CD14-positive monocyte (primary cell): ENCODE measurements at regions not wholly inside any gene's neighbourhood (a gene's known extent, or its start where the extent isn't known, plus 50 kb on each side); places are given as distances from the start of the nearest gene placed in this dataset.

Experiments used
- DNase-seq, 3 donors: peaks; one replicate each; pipeline ENCODE4 v3.0.0-alpha.2; 2011 to 2022
- H2AFZ ChIP-seq: 2 replicates; pipeline ENCODE4 v1.6.0; 2012; ENCODE audit warnings: mild to moderate bottlenecking, low read depth, low read length, inconsistent platforms; ENCODE audit not compliant: insufficient read depth, poor library complexity, severe bottlenecking
- H3K27ac ChIP-seq, 2 donors: 1 replicate in 1 of 2; 2 replicates in 1 of 2; pipeline ENCODE4 v1.5.1; 2012 to 2013; ENCODE audit warnings: low read length in 2 of 2, control low read depth in 1 of 2, inconsistent platforms in 1 of 2, low read depth in 1 of 2, mild to moderate bottlenecking in 1 of 2
- H3K27me3 ChIP-seq, 2 donors: one replicate each; pipeline versions ENCODE4 v1.6.0 to v1.6.1; 2011 to 2013; ENCODE audit warnings: low read length in 2 of 2; ENCODE audit not compliant: control insufficient read depth in 2 of 2, insufficient read depth in 2 of 2
- H3K36me3 ChIP-seq, 2 donors: replicated peaks in 1 of 2; 1 replicate in 1 of 2; 2 replicates in 1 of 2; pipeline versions ENCODE4 v1.5.1 to v1.6.1; 2012 to 2013; ENCODE audit warnings: low read length in 2 of 2, control low read depth in 1 of 2, inconsistent platforms in 1 of 2, mild to moderate bottlenecking in 1 of 2; ENCODE audit not compliant: insufficient read depth in 2 of 2, control insufficient read depth in 1 of 2
- H3K4me1 ChIP-seq, 2 donors: 1 replicate in 1 of 2; 2 replicates in 1 of 2; pipeline versions ENCODE4 v1.5.1 to v1.6.1; 2012 to 2013; ENCODE audit warnings: low read length in 2 of 2, control low read depth in 1 of 2, inconsistent platforms in 1 of 2, mild to moderate bottlenecking in 1 of 2, moderate library complexity in 1 of 2; ENCODE audit not compliant: insufficient read depth in 2 of 2, control insufficient read depth in 1 of 2
- H3K4me2 ChIP-seq: replicated peaks from 2 replicates; pipeline ENCODE3; 2012; ENCODE audit warnings: low read length, moderate library complexity, mild to moderate bottlenecking; ENCODE audit not compliant: poor library complexity, severe bottlenecking; ENCODE audit errors: extremely low read depth
- H3K4me3 ChIP-seq, 3 experiments: fragments of 200-600 bp in 1 of 3; sonication (generic) in 1 of 3; replicated peaks in 1 of 3; 1 replicate in 2 of 3; 2 replicates in 1 of 3; pipeline ENCODE4 v1.5.1; 2011 to 2013; ENCODE audit warnings: low read length in 3 of 3, mild to moderate bottlenecking in 3 of 3, control low read depth in 2 of 3, low read depth in 2 of 3, inconsistent platforms in 1 of 3, moderate library complexity in 1 of 3
- H3K79me2 ChIP-seq: 2 replicates; pipeline ENCODE4 v1.6.0; 2012; ENCODE audit warnings: mild to moderate bottlenecking, control low read depth, inconsistent platforms, low read length, moderate library complexity; ENCODE audit not compliant: insufficient read depth
- H3K9ac ChIP-seq: 2 replicates; pipeline ENCODE4 v1.6.0; 2017; ENCODE audit warnings: low read length, mild to moderate bottlenecking; ENCODE audit not compliant: insufficient read depth, poor library complexity, severe bottlenecking
- H3K9me3 ChIP-seq, 2 donors: replicated peaks in 1 of 2; 1 replicate in 1 of 2; 2 replicates in 1 of 2; pipeline versions ENCODE4 v1.5.1 to v1.6.1; 2012 to 2013; ENCODE audit warnings: low read length in 2 of 2, control low read depth in 1 of 2; ENCODE audit not compliant: control insufficient read depth in 1 of 2, insufficient read depth in 1 of 2
- H4K20me1 ChIP-seq: 2 replicates; pipeline ENCODE4 v1.6.0; 2012; ENCODE audit warnings: mild to moderate bottlenecking, low read length, control low read depth, moderate library complexity; ENCODE audit not compliant: insufficient read depth
- H3K27ac Mint-ChIP-seq, 7 donors: one replicate each; pipeline ENCODE4 v1.8.0; 2020; ENCODE audit warnings: mild to moderate bottlenecking in 7 of 7, mixed read lengths in 7 of 7, moderate library complexity in 6 of 7, inconsistent platforms in 2 of 7
- H3K27me3 Mint-ChIP-seq, 3 donors: one replicate each; pipeline ENCODE4 v1.8.0; 2021 to 2022; ENCODE audit warnings: low read depth in 3 of 3, mild to moderate bottlenecking in 3 of 3, mixed read lengths in 3 of 3, moderate library complexity in 3 of 3, inconsistent platforms in 1 of 3
- H3K36me3 Mint-ChIP-seq, 2 donors: one replicate each; pipeline ENCODE4 v1.8.0; 2020; ENCODE audit warnings: mixed read lengths in 2 of 2, inconsistent platforms in 1 of 2, mild to moderate bottlenecking in 1 of 2
- H3K4me1 Mint-ChIP-seq: one replicate; pipeline ENCODE4 v1.8.0; 2020; ENCODE audit warnings: mild to moderate bottlenecking, mixed read lengths
- H3K4me3 Mint-ChIP-seq, 2 donors: one replicate each; pipeline ENCODE4 v1.8.0; 2020; ENCODE audit warnings: mild to moderate bottlenecking in 2 of 2, mixed read lengths in 2 of 2, moderate library complexity in 1 of 2
- H3K9me3 Mint-ChIP-seq, 7 donors: one replicate each; pipeline ENCODE4 v1.8.0; 2020 to 2022; ENCODE audit warnings: mixed read lengths in 7 of 7, mild to moderate bottlenecking in 6 of 7, moderate library complexity in 6 of 7, inconsistent platforms in 2 of 7
- CTCF ChIP-seq: fragments of 200-600 bp; IDR thresholded peaks from one replicate; pipeline ENCODE4 v1.8.0; 2022; ENCODE audit warnings: antibody characterized with exemption, mild to moderate bottlenecking
- WGBS: methylation state at CpG from one replicate; pipeline ENCODE4 v1.1.5; 2013; ENCODE audit warnings: missing lambda C conversion rate; ENCODE audit not compliant: insufficient coverage; 5-methylcytosine and 5-hydroxymethylcytosine counted together
- intact Hi-C, 2 donors: fragments of 100-400 bp; cut with micrococcal nuclease; formaldehyde crosslinking; loops; one replicate each; pipeline versions ENCODE4 v1.15.0 to v1.15.1; 2023

DNA sequence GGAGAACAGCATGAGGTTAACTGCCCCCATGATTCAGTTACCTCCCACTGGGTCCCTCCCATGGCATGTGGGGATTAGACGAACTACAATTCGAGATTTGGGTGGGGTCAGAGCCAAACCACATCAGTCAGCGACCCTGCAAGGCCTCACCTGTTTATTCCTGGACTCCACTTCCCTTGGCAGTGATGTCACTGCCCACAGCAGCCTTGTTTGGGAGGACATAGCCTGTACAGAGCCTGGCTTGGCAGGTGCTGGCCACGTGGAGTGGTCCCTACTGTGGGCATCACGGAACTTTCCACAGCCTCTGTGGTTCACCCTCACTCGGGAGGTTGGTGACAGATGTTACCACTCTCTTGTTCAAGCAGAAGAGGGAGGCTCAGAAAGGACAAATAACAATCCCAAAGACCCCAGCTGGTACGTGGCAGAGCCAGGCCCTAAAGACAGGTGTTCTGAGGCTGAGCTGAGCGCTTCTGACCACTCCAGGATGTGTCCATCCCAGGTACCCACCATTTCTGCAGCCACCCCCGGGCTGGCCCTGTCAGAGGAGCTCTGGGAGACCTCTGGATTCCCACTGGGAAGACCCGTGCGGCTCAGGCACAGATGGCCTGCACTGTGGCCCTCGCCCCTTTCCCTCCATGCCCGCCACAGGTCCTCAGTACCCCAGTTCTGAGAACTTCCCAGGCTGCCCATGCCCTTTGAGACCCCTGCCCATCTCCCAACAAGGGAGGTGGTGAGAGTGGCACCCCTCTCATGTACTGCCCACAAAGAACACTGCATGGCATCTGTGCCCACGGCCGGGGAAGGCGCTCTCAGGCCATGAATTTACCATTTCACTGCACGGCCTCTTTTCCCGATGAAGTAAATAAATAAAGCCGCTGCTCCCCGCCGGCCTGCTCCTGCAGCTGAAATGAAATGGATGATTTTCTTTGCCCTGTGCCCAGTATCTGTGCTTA lies 605.8 kb downstream of the TBC1D22A start:
- H3K9ac ChIP-seq, result no peak overlapping the region
- no peaks in the 10 kb centered on the region for H3K36me3 ChIP-seq
- H3K4me3 ChIP-seq, result no peak overlapping the region
- H3K4me1 ChIP-seq, result no peaks in the 10 kb centered on the region
- no peak overlapping the region for H2AFZ ChIP-seq
- no peak for DNase-seq
- Mint-ChIP-seq H3K36me3 (no peaks in the 10 kb centered on the region), H3K9me3 (peaks cover 0 to 7% (median 3%) of the 10 kb centered on the region in 7 donors), H3K27me3 (peaks cover 2 to 4% (median 2%) of the 10 kb centered on the region in 3 donors), H3K4me3 (no peak overlapping the region), H3K27ac (no peak overlapping the region), H3K4me1 (no peaks in the 10 kb centered on the region)
- WGBS, result 87% methylated on average over 16 of the region's 21 CpGs
- H3K27me3 ChIP-seq, result no peaks in the 10 kb centered on the region
- no peaks in the 10 kb centered on the region for H4K20me1 ChIP-seq
- H3K9me3 ChIP-seq, result peaks cover 0 to 3% of the 10 kb centered on the region in 2 donors
- no peak for TF ChIP-seq CTCF
- H3K79me2 ChIP-seq, result no peaks in the 10 kb centered on the region
- intact Hi-C loops, result no loop called here
- H3K27ac ChIP-seq, result no peak overlapping the region
- H3K4me2 ChIP-seq, result no peak overlapping the region

DNA sequence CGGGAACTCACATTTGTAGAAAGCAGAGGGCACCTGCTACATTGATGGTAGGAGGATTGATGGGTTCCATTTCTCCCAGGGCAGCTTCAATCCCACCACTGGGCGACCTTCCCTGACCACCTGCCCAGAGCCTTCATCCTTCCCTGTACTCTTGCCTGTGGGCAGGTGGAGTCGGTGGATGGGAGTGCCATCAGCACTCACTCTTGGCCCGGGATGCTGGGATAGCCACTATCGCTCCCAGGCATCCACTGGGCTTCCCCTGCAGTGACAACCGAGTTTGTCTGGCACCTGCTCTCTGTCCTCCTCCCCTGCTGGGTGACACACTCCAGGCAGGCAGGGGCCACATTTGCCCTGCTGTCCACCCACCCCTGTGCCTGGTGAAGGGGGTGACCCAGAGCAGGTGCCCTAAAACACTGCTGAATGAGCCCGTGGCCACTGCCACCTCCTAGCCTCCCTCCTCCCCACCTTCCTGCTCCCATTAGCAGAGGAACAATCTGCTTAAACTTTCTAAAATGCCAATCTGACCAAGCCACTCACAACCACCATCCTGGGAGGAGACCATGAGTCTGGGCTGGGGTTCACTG lies 604.7 kb downstream of the TBC1D22A start:
- intact Hi-C loops, result no loop called here
- DNase-seq, result no peak
- Histone ChIP-seq H3K27me3 (no peaks in the 10 kb centered on the region), H3K27ac (no peak overlapping the region), H3K36me3 (no peaks in the 10 kb centered on the region), H3K79me2 (no peaks in the 10 kb centered on the region), H3K9me3 (peaks cover 1 to 3% of the 10 kb centered on the region in 2 donors), H3K9ac (no peak overlapping the region), H3K4me2 (no peak overlapping the region), H4K20me1 (no peaks in the 10 kb centered on the region), H3K4me1 (no peaks in the 10 kb centered on the region), H2AFZ (no peak overlapping the region), H3K4me3 (no peak overlapping the region)
- H3K27ac Mint-ChIP-seq, result no peak overlapping the region
- H3K4me1 Mint-ChIP-seq, result no peaks in the 10 kb centered on the region
- H3K4me3 Mint-ChIP-seq, result no peak overlapping the region
- H3K27me3 Mint-ChIP-seq, result peaks cover 2% of the 10 kb centered on the region in 3 donors
- H3K9me3 Mint-ChIP-seq, result peaks cover 0 to 9% (median 3%) of the 10 kb centered on the region in 7 donors
- no peak for TF ChIP-seq CTCF
- WGBS, result 72% methylated on average over 4 of the region's 7 CpGs
- H3K36me3 Mint-ChIP-seq, result no peaks in the 10 kb centered on the region
